Esophagus (tissue), 2 donors: ENCODE measurements at regions not wholly inside any gene's neighbourhood (a gene's known extent, or its start where the extent isn't known, plus 50 kb on each side); places are given as distances from the start of the nearest gene placed in this dataset.

Experiments used
- H3K27ac ChIP-seq, 2 donors: one replicate each; pipeline ENCODE4 v1.5.1; 2013; ENCODE audit warnings: low read depth in 2 of 2, mild to moderate bottlenecking in 2 of 2, inconsistent platforms in 1 of 2, low read length in 1 of 2, moderate library complexity in 1 of 2
- H3K27me3 ChIP-seq, 2 donors: one replicate each; pipeline ENCODE4 v1.6.1; 2013; ENCODE audit warnings: low read length in 2 of 2, control low read depth in 1 of 2, mild to moderate bottlenecking in 1 of 2; ENCODE audit not compliant: insufficient read depth in 2 of 2, control insufficient read depth in 1 of 2
- H3K36me3 ChIP-seq, 2 donors: one replicate each; pipeline ENCODE4 v1.6.1; 2013; ENCODE audit warnings: low read length in 1 of 2; ENCODE audit not compliant: control insufficient read depth in 2 of 2, insufficient read depth in 2 of 2
- H3K4me1 ChIP-seq, 2 donors: one replicate each; pipeline ENCODE4 v1.6.1; 2013; ENCODE audit warnings: low read length in 1 of 2; ENCODE audit not compliant: control insufficient read depth in 2 of 2, insufficient read depth in 2 of 2
- H3K4me3 ChIP-seq, 2 donors: one replicate each; pipeline ENCODE4 v1.5.1; 2013; ENCODE audit warnings: low read length in 2 of 2, mild to moderate bottlenecking in 2 of 2, low read depth in 1 of 2, moderate library complexity in 1 of 2
- H3K9me3 ChIP-seq, 2 donors: one replicate each; pipeline ENCODE4 v1.6.1; 2013; ENCODE audit warnings: mild to moderate bottlenecking in 2 of 2, low read depth in 1 of 2, low read length in 1 of 2, moderate library complexity in 1 of 2; ENCODE audit not compliant: control insufficient read depth in 2 of 2, insufficient read depth in 1 of 2
- WGBS, 2 donors: extraction: QIAGEN DNeasy Blood & Tissue Kit; methylation state at CpG; one replicate each; pipeline ENCODE4 v1.1.7; 2013; 5-methylcytosine and 5-hydroxymethylcytosine counted together
- donor health status: healthy with polysubstance abuse.
- donor health status: Bipolar disorder and iron deficiency.

GRCh38 chr5:61731946-61732314 is 399.9 kb downstream of the ZSWIM6 start:
- no peak overlapping the region for H3K27ac ChIP-seq
- WGBS, 2 donors, result 50 to 65% methylated on average over 5 of the region's 5 CpGs
- H3K27me3 ChIP-seq, result no peaks in the 10 kb centered on the region
- H3K9me3 ChIP-seq, result no peaks in the 10 kb centered on the region
- H3K4me3 ChIP-seq, result no peak overlapping the region
- H3K36me3 ChIP-seq, result no peaks in the 10 kb centered on the region
- no peaks in the 10 kb centered on the region for H3K4me1 ChIP-seq

GRCh38 chr5:61732369-61732768 is 400.3 kb downstream of the ZSWIM6 start:
- WGBS, 2 donors, result 60 to 68% methylated on average over 12 of the region's 12 CpGs
- H3K27me3 ChIP-seq, result no peaks in the 10 kb centered on the region
- no peak overlapping the region for H3K27ac ChIP-seq
- H3K9me3 ChIP-seq, result no peaks in the 10 kb centered on the region
- no peaks in the 10 kb centered on the region for H3K36me3 ChIP-seq
- H3K4me1 ChIP-seq, result no peaks in the 10 kb centered on the region
- no peak overlapping the region for H3K4me3 ChIP-seq

GRCh38 chr5:61732796-61733195 is 400.7 kb downstream of the ZSWIM6 start:
- Histone ChIP-seq H3K4me1 (no peaks in the 10 kb centered on the region), H3K27ac (no peak overlapping the region), H3K4me3 (no peak overlapping the region)

DNA sequence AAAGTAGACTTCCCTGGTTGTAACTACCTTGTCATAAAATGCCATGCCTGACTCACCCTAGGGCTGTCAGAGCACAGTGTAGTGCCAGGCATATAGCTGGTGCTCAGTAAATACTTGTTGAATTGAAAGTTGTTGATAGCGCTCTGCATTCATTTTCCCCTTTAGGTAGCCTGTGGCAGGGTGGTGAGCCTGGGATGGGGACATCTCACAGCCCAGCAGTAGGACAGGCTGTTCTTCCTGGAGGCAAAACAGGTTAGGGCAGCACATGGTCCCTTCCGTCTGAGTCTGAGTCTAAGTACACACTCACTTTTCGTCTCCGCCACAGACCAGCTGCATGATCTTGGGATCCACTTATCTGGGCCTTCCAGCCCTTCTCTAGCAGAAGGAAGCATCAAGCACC is 401.9 kb downstream of the ZSWIM6 start:
- no peaks in the 10 kb centered on the region for H3K27me3 ChIP-seq
- no peak overlapping the region for H3K4me3 ChIP-seq
- no peaks in the 10 kb centered on the region for H3K36me3 ChIP-seq
- no peaks in the 10 kb centered on the region for H3K9me3 ChIP-seq
- no peak overlapping the region for H3K27ac ChIP-seq
- WGBS, 2 donors, result 79 to 89% methylated on average over 4 of the region's 4 CpGs
- H3K4me1 ChIP-seq, result no peaks in the 10 kb centered on the region

More at GRCh38 chr5:61732796-61733195, 400.7 kb downstream of the ZSWIM6 start:
- H3K9me3 ChIP-seq, result no peaks in the 10 kb centered on the region
- H3K36me3 ChIP-seq, result no peaks in the 10 kb centered on the region
- 80 to 84% methylated on average over 18 of the region's 18 CpGs for WGBS, 2 donors
- H3K27me3 ChIP-seq, result no peaks in the 10 kb centered on the region

DNA sequence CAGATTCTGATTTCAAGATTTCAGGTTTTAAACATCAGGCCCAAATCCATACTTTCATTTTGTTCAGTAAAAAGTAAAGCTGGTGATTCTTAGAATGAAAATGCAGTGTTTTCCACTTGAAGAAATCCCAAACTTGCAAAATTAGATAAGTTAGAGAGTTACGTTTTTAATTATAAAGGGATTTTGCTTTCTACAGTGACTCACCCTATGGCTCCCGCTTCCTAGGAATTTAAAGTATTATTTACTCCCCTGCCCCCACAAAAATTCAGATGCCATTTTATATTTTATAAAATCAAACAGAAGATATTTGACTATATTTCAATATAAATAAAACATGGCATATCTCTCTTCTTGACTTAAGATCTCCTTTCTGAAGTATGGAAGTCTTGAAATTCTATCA is 402.9 kb downstream of the ZSWIM6 start:
- no peaks in the 10 kb centered on the region for H3K27me3 ChIP-seq
- H3K27ac ChIP-seq, result no peak overlapping the region
- H3K9me3 ChIP-seq, result no peaks in the 10 kb centered on the region
- 43 to 63% methylated on average over 2 of the region's 2 CpGs for WGBS, 2 donors
- H3K4me3 ChIP-seq, result no peak overlapping the region
- no peaks in the 10 kb centered on the region for H3K36me3 ChIP-seq
- no peaks in the 10 kb centered on the region for H3K4me1 ChIP-seq

DNA sequence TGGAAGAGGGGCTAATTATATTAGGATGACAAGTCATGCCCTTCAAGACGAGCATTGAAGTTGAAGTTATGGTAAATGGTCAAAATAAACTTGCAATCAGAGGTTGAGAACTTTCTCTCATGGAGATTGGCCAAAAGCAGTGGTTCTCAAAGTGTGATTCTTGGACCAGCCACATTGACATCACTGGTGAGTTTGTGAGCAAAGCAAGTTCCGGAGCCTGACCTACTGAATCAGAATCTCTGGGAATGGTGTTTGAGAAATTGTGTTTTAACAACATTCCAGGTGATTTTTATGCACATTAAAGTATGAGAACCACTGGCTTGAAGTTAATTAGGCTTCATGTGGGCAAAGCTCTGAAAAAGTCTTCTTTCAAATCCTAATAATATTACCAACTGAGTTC is 403.5 kb downstream of the ZSWIM6 start:
- H3K9me3 ChIP-seq, result no peaks in the 10 kb centered on the region
- no peak overlapping the region for H3K4me3 ChIP-seq
- no peaks in the 10 kb centered on the region for H3K4me1 ChIP-seq
- H3K27ac ChIP-seq, result no peak overlapping the region
- no peaks in the 10 kb centered on the region for H3K36me3 ChIP-seq
- H3K27me3 ChIP-seq, result no peaks in the 10 kb centered on the region
- 90 to 92% methylated on average over 2 of the region's 2 CpGs for WGBS, 2 donors

DNA sequence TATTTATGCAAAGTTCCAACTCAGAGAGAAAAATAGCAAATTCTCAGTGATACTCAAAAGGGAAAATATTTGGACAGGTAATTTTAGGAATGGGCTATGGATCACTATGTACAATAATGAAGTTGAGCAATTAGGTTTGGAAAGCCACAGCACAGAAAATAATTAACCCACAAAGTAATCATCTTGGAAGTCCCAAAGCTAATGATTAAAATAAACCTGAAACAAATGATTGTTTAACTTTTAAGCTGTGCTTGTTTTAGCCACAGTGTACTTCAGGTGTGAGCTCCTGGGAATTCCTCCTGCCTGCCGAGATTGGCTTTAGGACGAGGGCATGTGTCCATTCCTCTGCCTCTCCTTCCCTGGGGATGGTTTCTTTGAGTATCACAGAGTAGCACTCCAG is 403.9 kb downstream of the ZSWIM6 start:
- Histone ChIP-seq H3K27me3 (no peaks in the 10 kb centered on the region), H3K36me3 (no peaks in the 10 kb centered on the region), H3K4me1 (no peaks in the 10 kb centered on the region), H3K9me3 (no peaks in the 10 kb centered on the region), H3K27ac (no peak overlapping the region), H3K4me3 (no peak overlapping the region)
- 74 to 80% methylated on average over 2 of the region's 2 CpGs for WGBS, 2 donors

- Histone ChIP-seq H3K27me3 (no peaks in the 10 kb centered on the region), H3K27ac (no peak overlapping the region), H3K4me3 (no peak overlapping the region), H3K9me3 (no peaks in the 10 kb centered on the region), H3K36me3 (no peaks in the 10 kb centered on the region), H3K4me1 (no peaks in the 10 kb centered on the region)
- 86 to 93% methylated on average over 15 of the region's 15 CpGs for WGBS, 2 donors
Observed at GRCh38 chr5:61737301-61737963, 405.4 kb downstream of the ZSWIM6 start.

- Histone ChIP-seq H3K4me3 (no peak overlapping the region), H3K27ac (no peak overlapping the region), H3K36me3 (no peaks in the 10 kb centered on the region), H3K9me3 (no peaks in the 10 kb centered on the region), H3K4me1 (no peaks in the 10 kb centered on the region), H3K27me3 (no peaks in the 10 kb centered on the region)
- WGBS, 2 donors, result 86 to 93% methylated on average over 4 of the region's 4 CpGs
Observed at GRCh38 chr5:61737964-61738340, 405.9 kb downstream of the ZSWIM6 start.

- 93 to 95% methylated on average over 3 of the region's 3 CpGs for WGBS, 2 donors
- no peaks in the 10 kb centered on the region for H3K9me3 ChIP-seq
- no peaks in the 10 kb centered on the region for H3K27me3 ChIP-seq
- no peak overlapping the region for H3K4me3 ChIP-seq
- H3K4me1 ChIP-seq, result no peaks in the 10 kb centered on the region
- no peaks in the 10 kb centered on the region for H3K36me3 ChIP-seq
- no peak overlapping the region for H3K27ac ChIP-seq
Observed at GRCh38 chr5:61738446-61738845, 406.4 kb downstream of the ZSWIM6 start.
